ENCODE measurements at regions not wholly inside any gene's neighbourhood (a gene's known extent, or its start where the extent isn't known, plus 50 kb on each side); places are given as distances from the start of the nearest gene placed in this dataset.

DNA sequence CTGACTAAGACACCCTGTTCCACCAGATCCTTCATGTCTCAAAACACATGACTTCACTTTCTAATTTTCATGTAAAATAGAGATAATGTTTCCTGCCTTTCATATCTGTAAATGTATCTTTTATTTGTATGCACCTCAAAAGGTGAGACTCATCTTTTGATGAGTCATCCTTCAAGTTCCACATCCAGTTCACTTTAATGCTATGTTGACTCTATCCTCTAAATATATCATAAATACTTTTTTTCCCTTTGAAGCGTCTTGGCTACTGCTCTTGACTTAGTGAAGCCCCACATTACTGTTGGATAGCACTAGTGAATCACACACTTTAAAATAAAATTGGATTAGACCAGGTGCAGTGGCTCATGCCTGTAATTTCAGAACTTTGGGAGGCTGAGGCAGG, 741.1 kb downstream of the VGLL3 start:
- no peak for TF ChIP-seq SIX5 (IDR thresholded peaks at IDR 0.05; ENCODE audit: low read depth, low read length, severe bottlenecking)
- no peak for TF ChIP-seq ZBED1 (IDR thresholded peaks at IDR 0.05; ENCODE audit: borderline replicate concordance)
- TF ChIP-seq MYC (IDR thresholded peaks at IDR 0.05; ENCODE audit: insufficient read depth, insufficient read length, insufficient replicate concordance, low read length, severe bottlenecking): no peak
- TF ChIP-seq ZNF274 (IDR thresholded peaks at IDR 0.05; ENCODE audit: insufficient read depth, insufficient read length): no peak
- TF ChIP-seq, protein P1, sequence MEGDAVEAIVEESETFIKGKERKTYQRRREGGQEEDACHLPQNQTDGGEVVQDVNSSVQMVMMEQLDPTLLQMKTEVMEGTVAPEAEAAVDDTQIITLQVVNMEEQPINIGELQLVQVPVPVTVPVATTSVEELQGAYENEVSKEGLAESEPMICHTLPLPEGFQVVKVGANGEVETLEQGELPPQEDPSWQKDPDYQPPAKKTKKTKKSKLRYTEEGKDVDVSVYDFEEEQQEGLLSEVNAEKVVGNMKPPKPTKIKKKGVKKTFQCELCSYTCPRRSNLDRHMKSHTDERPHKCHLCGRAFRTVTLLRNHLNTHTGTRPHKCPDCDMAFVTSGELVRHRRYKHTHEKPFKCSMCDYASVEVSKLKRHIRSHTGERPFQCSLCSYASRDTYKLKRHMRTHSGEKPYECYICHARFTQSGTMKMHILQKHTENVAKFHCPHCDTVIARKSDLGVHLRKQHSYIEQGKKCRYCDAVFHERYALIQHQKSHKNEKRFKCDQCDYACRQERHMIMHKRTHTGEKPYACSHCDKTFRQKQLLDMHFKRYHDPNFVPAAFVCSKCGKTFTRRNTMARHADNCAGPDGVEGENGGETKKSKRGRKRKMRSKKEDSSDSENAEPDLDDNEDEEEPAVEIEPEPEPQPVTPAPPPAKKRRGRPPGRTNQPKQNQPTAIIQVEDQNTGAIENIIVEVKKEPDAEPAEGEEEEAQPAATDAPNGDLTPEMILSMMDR (IDR thresholded peaks at IDR 0.05 in 2 of 3, conservative IDR thresholded peaks at IDR 0.05 in 1 of 3; ENCODE audit: control insufficient read depth in 2 of 3, extremely low read depth in 1 of 3, insufficient read depth in 1 of 3, low read depth in 3 of 3, low read length in 3 of 3): no peak
- no peak for TF ChIP-seq BRCA1 (IDR thresholded peaks at IDR 0.05; ENCODE audit: low read depth, low read length)
- no peak for TF ChIP-seq USF1 (IDR thresholded peaks at IDR 0.05; ENCODE audit: borderline replicate concordance, extremely low read length, insufficient read depth, low read depth, low read length)
- no peak for TF ChIP-seq POLR2AphosphoS2 (IDR thresholded peaks at IDR 0.05; ENCODE audit: low read depth, low read length)
- TF ChIP-seq KDM1A (IDR thresholded peaks at IDR 0.05; ENCODE audit: borderline replicate concordance): no peak
- no peak for TF ChIP-seq NFYB (IDR thresholded peaks at IDR 0.05; ENCODE audit: insufficient read depth, low read depth, low read length)
- no peak for TF ChIP-seq ZNF207 (IDR thresholded peaks at IDR 0.05; ENCODE audit: borderline replicate concordance)
